Heart left ventricle (tissue), 16 donors: ENCODE measurements at regions not wholly inside any gene's neighbourhood (a gene's known extent, or its start where the extent isn't known, plus 50 kb on each side); places are given as distances from the start of the nearest gene placed in this dataset.

ENCODE experiments used
- ATAC-seq, 4 donors: fragments of 200-7000 bp; cut with Tn5 transposase; one replicate each; pipeline ENCODE4 v1.9.1; 2020 to 2022; ENCODE audit warnings: moderate library complexity in 4 of 4, mild to moderate bottlenecking in 3 of 4, moderate number of reproducible peaks in 1 of 4
- DNase-seq, 5 donors: peaks; one replicate each; pipeline ENCODE4 v3.0.0-alpha.2; 2020
- H3K27ac ChIP-seq, 12 donors: fragments of 200-600 bp; sonication (generic) in 4 of 12; one replicate each; pipeline versions ENCODE4 v1.5.0 to v1.8.0; 2016 to 2022; ENCODE audit warnings: mild to moderate bottlenecking in 2 of 12
- H3K27me3 ChIP-seq, 9 donors: fragments of 200-600 bp; sonication (generic) in 2 of 9; one replicate each; pipeline versions ENCODE4 v1.5.1 to v1.8.0; 2016 to 2022; ENCODE audit warnings: mild to moderate bottlenecking in 3 of 9
- H3K36me3 ChIP-seq, 9 donors: fragments of 200-600 bp; sonication (generic) in 2 of 9; one replicate each; pipeline versions ENCODE4 v1.5.0 to v1.8.0; 2018 to 2022; ENCODE audit warnings: mild to moderate bottlenecking in 2 of 9
- H3K4me1 ChIP-seq, 12 donors: fragments of 200-600 bp; sonication (generic) in 4 of 12; one replicate each; pipeline versions ENCODE4 v1.5.0 to v1.8.0; 2016 to 2022; ENCODE audit warnings: mild to moderate bottlenecking in 3 of 12
- H3K4me3 ChIP-seq, 12 donors: fragments of 200-600 bp; sonication (generic) in 4 of 12; one replicate each; pipeline versions ENCODE4 v1.5.0 to v1.8.0; 2017 to 2022; ENCODE audit warnings: mild to moderate bottlenecking in 9 of 12, moderate library complexity in 4 of 12
- H3K9me3 ChIP-seq, 12 donors: fragments of 200-600 bp; sonication (generic) in 4 of 12; one replicate each; pipeline versions ENCODE4 v1.5.0 to v1.8.0; 2016 to 2022; ENCODE audit warnings: mild to moderate bottlenecking in 1 of 12
- POLR2A ChIP-seq, 2 donors: fragments of 450-650 bp; IDR thresholded peaks; one replicate each; pipeline ENCODE4 v1.6.1; 2017; ENCODE audit warnings: antibody characterized with exemption in 2 of 2, mild to moderate bottlenecking in 2 of 2, moderate library complexity in 2 of 2
- WGBS, 4 donors: extraction: QIAGEN DNeasy Blood & Tissue Kit in 2 of 4; methylation state at CpG; one replicate each; pipeline versions ENCODE4 v1.1.5 to v1.1.7; 2013 to 2018; 5-methylcytosine and 5-hydroxymethylcytosine counted together
- intact Hi-C, 10 donors: fragments of 100-400 bp; cut with DNase I; formaldehyde crosslinking; loops; one replicate each; pipeline versions ENCODE4 v1.11.1 to v1.14.2; 2022
- TF ChIP-seq, protein P1 (sequence below), 12 donors: fragments of 200-600 bp; sonication (generic) in 4 of 12; IDR thresholded peaks; one replicate each; pipeline versions ENCODE4 v1.5.0 to v1.8.0; 2018 to 2022; ENCODE audit warnings: antibody characterized with exemption in 12 of 12, mild to moderate bottlenecking in 5 of 12
- donor health status: ischemic (EF 13 %, LVEDD 7.1; RV severe dilation, severe dysfunction).
- donor health status: healthy with polysubstance abuse.
- donor health status: DM: no; HTN: yes; CAD: no.
- donor health status: DM: no; HTN: no; CAD: no.
- donor health status: ischemic (EF 25% LVEDD 6.9; RV normal size, moderate dysfunction).
- donor health status: ischemic (EF 25% LVEDD 5.7; RV mildly dilated, moderate dysfunction).
- donor health status: healthy.
- donor health status: DM: yes; HTN: yes; CAD: no.
- donor health status: ischemic (EF 35%, LVEDD 5.7; RV mildly dilated, moderate dysfunction).
- donor health status: nonischemic (EF 11% LVEDD 7.7; RV severe dilation, severe dysfunction).
- donor health status: DM: yes; HTN: yes; CAD: no.
- donor health status: PGD.
- donor health status: ischemic (EF 29% LVEDD 5.4; RV normal size, mild dysfunction).
- donor health status: nonischemic (EF 23%, LVEDD 6.1; RV moderate dilation, normal function).

DNA sequence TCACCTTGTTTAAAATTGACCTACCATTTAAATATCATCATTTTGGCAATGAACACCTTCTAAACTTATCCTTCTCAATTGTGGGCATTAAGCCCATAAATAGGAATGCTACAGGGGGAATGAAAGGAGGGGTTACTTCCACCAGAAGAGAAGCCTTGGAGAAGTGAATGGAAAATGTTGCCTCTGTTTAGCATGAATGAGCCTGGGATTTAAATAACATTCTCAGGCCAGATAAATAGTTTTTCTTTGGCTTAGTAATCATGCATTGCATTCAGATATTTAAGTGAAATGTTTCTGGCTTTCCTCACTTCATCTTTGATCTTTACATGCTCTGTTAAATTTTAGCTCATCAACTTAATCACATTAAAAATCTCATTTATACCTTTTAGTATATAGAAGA is 284.3 kb upstream of the FMN2 start:
- Histone ChIP-seq H3K36me3 (no peaks in the 10 kb centered on the region), H3K27ac (no peak overlapping the region), H3K4me1 (no peaks in the 10 kb centered on the region), H3K9me3 (no peaks in the 10 kb centered on the region), H3K4me3 (no peak overlapping the region), H3K27me3 (no peaks in the 10 kb centered on the region)
- intact Hi-C loops = no loop called here
- DNase-seq (no peak), ATAC-seq (no peak)
- TF ChIP-seq, protein P1, sequence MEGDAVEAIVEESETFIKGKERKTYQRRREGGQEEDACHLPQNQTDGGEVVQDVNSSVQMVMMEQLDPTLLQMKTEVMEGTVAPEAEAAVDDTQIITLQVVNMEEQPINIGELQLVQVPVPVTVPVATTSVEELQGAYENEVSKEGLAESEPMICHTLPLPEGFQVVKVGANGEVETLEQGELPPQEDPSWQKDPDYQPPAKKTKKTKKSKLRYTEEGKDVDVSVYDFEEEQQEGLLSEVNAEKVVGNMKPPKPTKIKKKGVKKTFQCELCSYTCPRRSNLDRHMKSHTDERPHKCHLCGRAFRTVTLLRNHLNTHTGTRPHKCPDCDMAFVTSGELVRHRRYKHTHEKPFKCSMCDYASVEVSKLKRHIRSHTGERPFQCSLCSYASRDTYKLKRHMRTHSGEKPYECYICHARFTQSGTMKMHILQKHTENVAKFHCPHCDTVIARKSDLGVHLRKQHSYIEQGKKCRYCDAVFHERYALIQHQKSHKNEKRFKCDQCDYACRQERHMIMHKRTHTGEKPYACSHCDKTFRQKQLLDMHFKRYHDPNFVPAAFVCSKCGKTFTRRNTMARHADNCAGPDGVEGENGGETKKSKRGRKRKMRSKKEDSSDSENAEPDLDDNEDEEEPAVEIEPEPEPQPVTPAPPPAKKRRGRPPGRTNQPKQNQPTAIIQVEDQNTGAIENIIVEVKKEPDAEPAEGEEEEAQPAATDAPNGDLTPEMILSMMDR (IDR thresholded peaks at IDR 0.05) = no peak
- no peak for TF ChIP-seq POLR2A (IDR thresholded peaks at IDR 0.05)

DNA sequence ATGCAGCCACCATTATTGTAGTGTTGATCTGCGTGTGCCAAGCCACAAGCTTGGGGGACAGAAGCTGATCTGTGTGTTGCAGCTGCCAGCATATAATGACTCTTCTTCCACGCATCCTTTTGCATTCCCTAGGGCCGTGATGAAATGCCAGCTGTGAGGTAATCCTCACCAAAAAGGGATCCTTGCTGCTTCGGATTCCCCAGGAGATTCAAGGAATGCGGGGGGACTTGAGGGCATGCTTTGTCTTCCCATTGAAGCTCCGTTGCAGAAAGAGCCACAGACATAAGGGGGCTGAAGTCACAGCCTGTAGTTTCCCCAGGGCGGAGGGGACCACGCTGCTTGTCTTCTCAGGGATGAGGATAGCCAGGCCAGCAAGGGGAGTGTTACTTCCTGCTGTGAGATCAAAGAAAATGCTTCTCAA is 281.6 kb upstream of the FMN2 start:
- no peak overlapping the region for H3K27ac ChIP-seq
- ATAC-seq (no peak), DNase-seq (no peak)
- 48 to 61% (median 56%) methylated on average over 4 to 8 of the region's 8 CpGs for whole genome bisulfite sequencing, 4 donors
- intact Hi-C loops = no loop called here
- no peak overlapping the region for H3K4me3 ChIP-seq
- H3K36me3 ChIP-seq = no peaks in the 10 kb centered on the region
- H3K27me3 ChIP-seq = no peaks in the 10 kb centered on the region
- no peaks in the 10 kb centered on the region for H3K4me1 ChIP-seq
- TF ChIP-seq, protein P1 (IDR thresholded peaks at IDR 0.05) = no peak
- no peak for TF ChIP-seq POLR2A (IDR thresholded peaks at IDR 0.05)
- H3K9me3 ChIP-seq = no peaks in the 10 kb centered on the region

DNA sequence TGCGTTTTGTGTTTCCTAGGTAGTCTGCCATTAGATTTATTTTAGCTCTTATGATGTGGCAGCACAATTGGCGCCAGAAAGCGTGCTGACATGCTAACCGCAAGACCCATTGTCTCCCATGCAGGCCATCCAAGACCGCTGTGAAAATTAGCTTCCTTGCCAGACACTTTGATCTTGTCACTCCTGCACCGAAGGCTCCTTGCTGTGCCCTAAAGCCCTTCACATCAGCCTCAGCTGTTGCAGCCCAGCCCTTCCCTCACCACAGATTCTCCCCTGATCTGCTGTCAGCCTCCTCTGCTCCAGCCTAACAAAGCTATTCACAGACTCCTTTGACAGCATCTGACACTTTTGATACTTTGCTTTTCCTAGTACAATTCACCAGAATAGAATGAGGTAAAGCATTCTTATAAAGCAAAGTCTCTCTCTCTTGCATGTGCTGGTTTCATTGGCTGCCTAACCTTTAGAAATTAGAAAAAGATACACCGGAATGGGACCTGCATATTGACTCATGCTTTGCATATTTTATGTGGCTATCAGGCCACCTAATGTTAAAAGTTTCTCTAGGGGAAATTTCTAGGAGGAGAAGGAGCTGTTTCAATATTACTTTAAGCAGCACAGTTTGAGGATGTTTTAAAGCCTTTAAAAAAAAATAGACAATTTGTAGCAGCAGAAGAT is 280.3 kb upstream of the FMN2 start:
- Histone ChIP-seq H3K4me1 (peaks cover 0 to 4% (median 0%) of the 10 kb centered on the region in 12 donors), H3K9me3 (no peaks in the 10 kb centered on the region), H3K27ac (no peak overlapping the region), H3K4me3 (no peak overlapping the region), H3K36me3 (no peaks in the 10 kb centered on the region), H3K27me3 (no peaks in the 10 kb centered on the region)
- intact Hi-C loops = no loop called here
- TF ChIP-seq, protein P1 (IDR thresholded peaks at IDR 0.05) = no peak
- no peak for TF ChIP-seq POLR2A (IDR thresholded peaks at IDR 0.05)
- 57 to 62% (median 61%) methylated on average over 7 of the region's 7 CpGs for WGBS, 4 donors
- ATAC-seq = no peak
- no peak for DNase-seq

DNA sequence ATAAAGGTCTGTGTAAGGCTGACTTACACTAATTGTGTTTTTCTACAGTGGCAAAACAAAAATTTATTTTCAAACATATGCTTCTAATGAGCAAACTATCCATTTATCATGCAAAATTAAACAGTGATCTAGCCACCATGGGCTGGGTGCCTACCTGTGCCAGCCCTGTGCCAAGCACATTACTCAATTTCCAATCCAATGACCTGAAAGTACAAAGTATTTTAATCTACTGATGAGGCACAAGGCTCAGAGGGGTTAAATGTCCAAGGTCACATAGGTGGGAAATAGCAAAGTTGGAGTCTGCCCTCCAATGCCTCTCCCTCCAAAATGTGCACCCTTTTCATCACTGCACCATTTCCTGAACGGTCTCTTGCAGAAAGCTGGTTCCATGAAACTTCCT is 279.1 kb upstream of the FMN2 start:
- DNase-seq (no peak), ATAC-seq (no peak)
- WGBS, 4 donors = 81 to 100% (median 91%) methylated on average over 1 of the region's 1 CpG
- peaks cover 0 to 6% (median 0%) of the 10 kb centered on the region in 12 donors for H3K4me1 ChIP-seq
- intact Hi-C loops = no loop called here
- no peak overlapping the region for H3K27ac ChIP-seq
- no peak overlapping the region for H3K4me3 ChIP-seq
- no peak for TF ChIP-seq POLR2A (IDR thresholded peaks at IDR 0.05)
- TF ChIP-seq, protein P1 (IDR thresholded peaks at IDR 0.05) = no peak
- H3K9me3 ChIP-seq = no peaks in the 10 kb centered on the region
- H3K27me3 ChIP-seq = peaks cover 0 to 3% (median 0%) of the 10 kb centered on the region in 9 donors
- no peaks in the 10 kb centered on the region for H3K36me3 ChIP-seq
